ENCODE measurements at regions not wholly inside any gene's neighbourhood (a gene's known extent, or its start where the extent isn't known, plus 50 kb on each side); places are given as distances from the start of the nearest gene placed in this dataset.

DNA sequence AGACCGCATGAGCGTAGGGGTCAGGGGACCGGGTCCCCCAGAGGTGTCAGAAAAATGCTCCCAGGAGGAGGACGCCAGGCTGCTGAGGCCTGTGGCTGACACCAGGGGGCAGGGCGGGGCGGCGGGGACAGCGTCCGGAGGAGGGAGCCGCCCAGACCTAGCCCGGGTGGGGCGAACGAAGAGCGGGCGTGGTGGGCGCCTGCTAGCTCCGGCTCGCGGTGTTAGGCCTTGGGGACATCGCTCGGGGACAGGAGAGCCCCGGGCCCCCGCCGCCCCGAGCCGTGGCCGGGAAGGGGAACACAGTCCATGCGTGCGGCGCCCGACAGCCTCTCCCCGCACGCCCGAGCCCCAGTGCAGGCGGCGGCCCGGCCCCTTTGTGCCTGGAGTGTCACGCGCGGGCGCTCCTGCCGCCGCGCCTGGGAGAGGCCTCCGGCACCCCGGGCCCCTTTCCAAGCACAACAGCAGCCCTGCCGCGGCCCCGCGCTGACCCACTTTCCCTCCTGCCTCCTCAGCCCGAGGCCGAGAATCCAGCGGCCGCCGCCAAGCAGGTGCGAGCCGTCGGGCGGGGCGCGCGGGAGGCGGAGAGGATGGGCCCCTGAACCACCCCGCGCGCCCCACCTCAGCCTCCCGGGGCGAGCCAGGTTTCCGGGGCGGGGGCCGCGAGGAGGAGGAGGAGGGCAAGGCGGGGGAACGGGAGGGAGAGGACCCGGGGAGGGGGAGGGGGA is 111.0 kb upstream of the KLF13 start:
- TF ChIP-seq HDAC6 (IDR thresholded peaks at IDR 0.05; ENCODE audit: unreplicated experiment) (peak; percentile 72), POLR2A (IDR thresholded peaks at IDR 0.05; ENCODE audit: low read depth, low read length) (peak; percentile 71), ZNF274 (IDR thresholded peaks at IDR 0.05; ENCODE audit: insufficient read depth, insufficient read length) (no peak), SMAD1 (IDR thresholded peaks at IDR 0.05; ENCODE audit: low read depth, partially characterized antibody) (no peak), ZBED1 (IDR thresholded peaks at IDR 0.05; ENCODE audit: borderline replicate concordance) (no peak), SIX5 (IDR thresholded peaks at IDR 0.05; ENCODE audit: low read depth, low read length, severe bottlenecking) (no peak), RCOR1 (conservative IDR thresholded peaks at IDR 0.05; ENCODE audit: low read depth, low read length) (no peak)
- TF ChIP-seq, protein P1, sequence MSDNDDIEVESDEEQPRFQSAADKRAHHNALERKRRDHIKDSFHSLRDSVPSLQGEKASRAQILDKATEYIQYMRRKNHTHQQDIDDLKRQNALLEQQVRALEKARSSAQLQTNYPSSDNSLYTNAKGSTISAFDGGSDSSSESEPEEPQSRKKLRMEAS (IDR thresholded peaks at IDR 0.05; ENCODE audit: low read depth, low read length), result no peak
- TF ChIP-seq, protein P2, sequence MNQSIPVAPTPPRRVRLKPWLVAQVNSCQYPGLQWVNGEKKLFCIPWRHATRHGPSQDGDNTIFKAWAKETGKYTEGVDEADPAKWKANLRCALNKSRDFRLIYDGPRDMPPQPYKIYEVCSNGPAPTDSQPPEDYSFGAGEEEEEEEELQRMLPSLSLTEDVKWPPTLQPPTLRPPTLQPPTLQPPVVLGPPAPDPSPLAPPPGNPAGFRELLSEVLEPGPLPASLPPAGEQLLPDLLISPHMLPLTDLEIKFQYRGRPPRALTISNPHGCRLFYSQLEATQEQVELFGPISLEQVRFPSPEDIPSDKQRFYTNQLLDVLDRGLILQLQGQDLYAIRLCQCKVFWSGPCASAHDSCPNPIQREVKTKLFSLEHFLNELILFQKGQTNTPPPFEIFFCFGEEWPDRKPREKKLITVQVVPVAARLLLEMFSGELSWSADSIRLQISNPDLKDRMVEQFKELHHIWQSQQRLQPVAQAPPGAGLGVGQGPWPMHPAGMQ (IDR thresholded peaks at IDR 0.05; ENCODE audit: borderline replicate concordance), result no peak
- TF ChIP-seq, protein P3, sequence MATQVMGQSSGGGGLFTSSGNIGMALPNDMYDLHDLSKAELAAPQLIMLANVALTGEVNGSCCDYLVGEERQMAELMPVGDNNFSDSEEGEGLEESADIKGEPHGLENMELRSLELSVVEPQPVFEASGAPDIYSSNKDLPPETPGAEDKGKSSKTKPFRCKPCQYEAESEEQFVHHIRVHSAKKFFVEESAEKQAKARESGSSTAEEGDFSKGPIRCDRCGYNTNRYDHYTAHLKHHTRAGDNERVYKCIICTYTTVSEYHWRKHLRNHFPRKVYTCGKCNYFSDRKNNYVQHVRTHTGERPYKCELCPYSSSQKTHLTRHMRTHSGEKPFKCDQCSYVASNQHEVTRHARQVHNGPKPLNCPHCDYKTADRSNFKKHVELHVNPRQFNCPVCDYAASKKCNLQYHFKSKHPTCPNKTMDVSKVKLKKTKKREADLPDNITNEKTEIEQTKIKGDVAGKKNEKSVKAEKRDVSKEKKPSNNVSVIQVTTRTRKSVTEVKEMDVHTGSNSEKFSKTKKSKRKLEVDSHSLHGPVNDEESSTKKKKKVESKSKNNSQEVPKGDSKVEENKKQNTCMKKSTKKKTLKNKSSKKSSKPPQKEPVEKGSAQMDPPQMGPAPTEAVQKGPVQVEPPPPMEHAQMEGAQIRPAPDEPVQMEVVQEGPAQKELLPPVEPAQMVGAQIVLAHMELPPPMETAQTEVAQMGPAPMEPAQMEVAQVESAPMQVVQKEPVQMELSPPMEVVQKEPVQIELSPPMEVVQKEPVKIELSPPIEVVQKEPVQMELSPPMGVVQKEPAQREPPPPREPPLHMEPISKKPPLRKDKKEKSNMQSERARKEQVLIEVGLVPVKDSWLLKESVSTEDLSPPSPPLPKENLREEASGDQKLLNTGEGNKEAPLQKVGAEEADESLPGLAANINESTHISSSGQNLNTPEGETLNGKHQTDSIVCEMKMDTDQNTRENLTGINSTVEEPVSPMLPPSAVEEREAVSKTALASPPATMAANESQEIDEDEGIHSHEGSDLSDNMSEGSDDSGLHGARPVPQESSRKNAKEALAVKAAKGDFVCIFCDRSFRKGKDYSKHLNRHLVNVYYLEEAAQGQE (IDR thresholded peaks at IDR 0.05; ENCODE audit: low read depth, low read length), result no peak
- TF ChIP-seq, protein P4, sequence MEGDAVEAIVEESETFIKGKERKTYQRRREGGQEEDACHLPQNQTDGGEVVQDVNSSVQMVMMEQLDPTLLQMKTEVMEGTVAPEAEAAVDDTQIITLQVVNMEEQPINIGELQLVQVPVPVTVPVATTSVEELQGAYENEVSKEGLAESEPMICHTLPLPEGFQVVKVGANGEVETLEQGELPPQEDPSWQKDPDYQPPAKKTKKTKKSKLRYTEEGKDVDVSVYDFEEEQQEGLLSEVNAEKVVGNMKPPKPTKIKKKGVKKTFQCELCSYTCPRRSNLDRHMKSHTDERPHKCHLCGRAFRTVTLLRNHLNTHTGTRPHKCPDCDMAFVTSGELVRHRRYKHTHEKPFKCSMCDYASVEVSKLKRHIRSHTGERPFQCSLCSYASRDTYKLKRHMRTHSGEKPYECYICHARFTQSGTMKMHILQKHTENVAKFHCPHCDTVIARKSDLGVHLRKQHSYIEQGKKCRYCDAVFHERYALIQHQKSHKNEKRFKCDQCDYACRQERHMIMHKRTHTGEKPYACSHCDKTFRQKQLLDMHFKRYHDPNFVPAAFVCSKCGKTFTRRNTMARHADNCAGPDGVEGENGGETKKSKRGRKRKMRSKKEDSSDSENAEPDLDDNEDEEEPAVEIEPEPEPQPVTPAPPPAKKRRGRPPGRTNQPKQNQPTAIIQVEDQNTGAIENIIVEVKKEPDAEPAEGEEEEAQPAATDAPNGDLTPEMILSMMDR (IDR thresholded peaks at IDR 0.05 in 2 of 3, conservative IDR thresholded peaks at IDR 0.05 in 1 of 3; ENCODE audit: control insufficient read depth in 2 of 3, extremely low read depth in 1 of 3, insufficient read depth in 1 of 3, low read depth in 3 of 3, low read length in 3 of 3), result peak; percentile 80 to 89 (median 89)
